ENCODE measurements at regions not wholly inside any gene's neighbourhood (a gene's known extent, or its start where the extent isn't known, plus 50 kb on each side); places are given as distances from the start of the nearest gene placed in this dataset.

- Mint-ChIP-seq H3K27ac (no peak overlapping the region), H3K4me1 (peaks cover 0 to 6% (median 2%) of the 10 kb centered on the region in 4 donors), H3K9me3 (peaks cover 0 to 4% (median 0%) of the 10 kb centered on the region in 8 donors), H3K36me3 (no peaks in the 10 kb centered on the region), H3K4me3 (no peak overlapping the region), H3K27me3 (peaks cover 3 to 5% of the 10 kb centered on the region in 2 donors)
- Histone ChIP-seq H3K36me3 (ENCODE audit: insufficient read depth, low read length) (no peaks in the 10 kb centered on the region), H3K4me3 (ENCODE audit: low read length in 2 of 2) (no peak overlapping the region), H3K27ac (ENCODE audit: low read depth, low read length) (no peak overlapping the region), H3K4me1 (ENCODE audit: insufficient read depth, low read length) (no peaks in the 10 kb centered on the region), H3K9me3 (ENCODE audit: control insufficient read depth in 1 of 2, low read length in 2 of 2) (no peaks in the 10 kb centered on the region), H3K27me3 (ENCODE audit: insufficient read depth, low read length) (no peaks in the 10 kb centered on the region)
- CTCF ChIA-PET (ENCODE audit: partially characterized antibody): interaction anchor here (0.5 to 0.9 kb wide), 2 partner anchors 135 to 512 kb away, joined by 3 read pairs; no protein-coding TSS in a partner anchor
- DNase-seq: no peak
- POLR2A ChIA-PET (ENCODE audit: partially characterized antibody): no interaction called here
- intact Hi-C loops (cut with micrococcal nuclease): no loop called here
Measured at GRCh38 chr2:160550048-160550447, 56.4 kb upstream of the RBMS1 start.

- Histone ChIP-seq H3K9me3 (ENCODE audit: control insufficient read depth in 1 of 2, low read length in 2 of 2) (no peaks in the 10 kb centered on the region), H3K27ac (ENCODE audit: low read depth, low read length) (no peak overlapping the region), H3K4me1 (ENCODE audit: insufficient read depth, low read length) (no peaks in the 10 kb centered on the region), H3K4me3 (ENCODE audit: low read length in 2 of 2) (no peak overlapping the region), H3K27me3 (ENCODE audit: insufficient read depth, low read length) (no peaks in the 10 kb centered on the region), H3K36me3 (ENCODE audit: insufficient read depth, low read length) (no peaks in the 10 kb centered on the region)
- peaks cover 3 to 8% of the 10 kb centered on the region in 2 donors for H3K27me3 Mint-ChIP-seq
- intact Hi-C loops (cut with micrococcal nuclease): no loop called here
- CTCF ChIA-PET (ENCODE audit: partially characterized antibody): no interaction called here
- peaks cover 0 to 6% (median 2%) of the 10 kb centered on the region in 4 donors for H3K4me1 Mint-ChIP-seq
- POLR2A ChIA-PET (ENCODE audit: partially characterized antibody): no interaction called here
- H3K36me3 Mint-ChIP-seq: no peaks in the 10 kb centered on the region
- peaks cover 0 to 4% (median 1%) of the 10 kb centered on the region in 8 donors for H3K9me3 Mint-ChIP-seq
- DNase-seq: no peak
- peak overlapping the region in 1 of 8 donors; percentile 32 for H3K4me3 Mint-ChIP-seq
- H3K27ac Mint-ChIP-seq: peak overlapping the region in 1 of 7 donors; percentile 68
Measured at GRCh38 chr2:160551259-160551658, 57.7 kb upstream of the RBMS1 start.

- ChIA-PET POLR2A (ENCODE audit: partially characterized antibody) (no interaction called here), CTCF (ENCODE audit: partially characterized antibody) (no interaction called here)
- H3K4me1 Mint-ChIP-seq: peaks cover 0 to 6% (median 2%) of the 10 kb centered on the region in 4 donors
- DNase-seq: no peak
- intact Hi-C loops (cut with micrococcal nuclease): no loop called here
- Histone ChIP-seq H3K9me3 (ENCODE audit: control insufficient read depth in 1 of 2, low read length in 2 of 2) (no peaks in the 10 kb centered on the region), H3K27ac (ENCODE audit: low read depth, low read length) (no peak overlapping the region), H3K27me3 (ENCODE audit: insufficient read depth, low read length) (no peaks in the 10 kb centered on the region), H3K36me3 (ENCODE audit: insufficient read depth, low read length) (no peaks in the 10 kb centered on the region), H3K4me1 (ENCODE audit: insufficient read depth, low read length) (no peaks in the 10 kb centered on the region), H3K4me3 (ENCODE audit: low read length in 2 of 2) (no peak overlapping the region)
- no peaks in the 10 kb centered on the region for H3K36me3 Mint-ChIP-seq
- H3K27ac Mint-ChIP-seq: no peak overlapping the region
- H3K27me3 Mint-ChIP-seq: peaks cover 5 to 7% of the 10 kb centered on the region in 2 donors
- peaks cover 0 to 4% (median 1%) of the 10 kb centered on the region in 8 donors for H3K9me3 Mint-ChIP-seq
- no peak overlapping the region for H3K4me3 Mint-ChIP-seq
Measured at GRCh38 chr2:160555420-160556071, 61.9 kb upstream of the RBMS1 start.

- H3K4me3 Mint-ChIP-seq: no peak overlapping the region
- ChIA-PET POLR2A (ENCODE audit: partially characterized antibody) (no interaction called here), CTCF (ENCODE audit: partially characterized antibody) (no interaction called here)
- peaks cover 0 to 4% (median 1%) of the 10 kb centered on the region in 8 donors for H3K9me3 Mint-ChIP-seq
- H3K27ac Mint-ChIP-seq: no peak overlapping the region
- H3K4me3 ChIP-seq (ENCODE audit: low read length in 2 of 2): no peak overlapping the region
- H3K27ac ChIP-seq (ENCODE audit: low read depth, low read length): no peak overlapping the region
- no peaks in the 10 kb centered on the region for H3K27me3 ChIP-seq (ENCODE audit: insufficient read depth, low read length)
- H3K4me1 ChIP-seq (ENCODE audit: insufficient read depth, low read length): no peaks in the 10 kb centered on the region
- no peaks in the 10 kb centered on the region for H3K9me3 ChIP-seq (ENCODE audit: control insufficient read depth in 1 of 2, low read length in 2 of 2)
- intact Hi-C loops (cut with micrococcal nuclease): no loop called here
- no peak for DNase-seq
- no peaks in the 10 kb centered on the region for H3K36me3 ChIP-seq (ENCODE audit: insufficient read depth, low read length)
- peaks cover 3 to 4% of the 10 kb centered on the region in 2 donors for H3K27me3 Mint-ChIP-seq
- H3K36me3 Mint-ChIP-seq: no peaks in the 10 kb centered on the region
- H3K4me1 Mint-ChIP-seq: no peaks in the 10 kb centered on the region
Measured at GRCh38 chr2:160557903-160558302, 64.3 kb upstream of the RBMS1 start.

GRCh38 chr2:160558531-160558930 lies 64.9 kb upstream of the RBMS1 start:
- no peaks in the 10 kb centered on the region for H3K9me3 ChIP-seq (ENCODE audit: control insufficient read depth in 1 of 2, low read length in 2 of 2)
- H3K4me3 ChIP-seq (ENCODE audit: low read length in 2 of 2): no peak overlapping the region
- no peaks in the 10 kb centered on the region for H3K4me1 ChIP-seq (ENCODE audit: insufficient read depth, low read length)
- Mint-ChIP-seq H3K27me3 (peaks cover 2 to 3% of the 10 kb centered on the region in 2 donors), H3K36me3 (no peaks in the 10 kb centered on the region), H3K27ac (no peak overlapping the region), H3K4me1 (no peaks in the 10 kb centered on the region), H3K9me3 (peaks cover 0 to 4% (median 1%) of the 10 kb centered on the region in 8 donors), H3K4me3 (no peak overlapping the region)
- ChIA-PET CTCF (ENCODE audit: partially characterized antibody) (no interaction called here), POLR2A (ENCODE audit: partially characterized antibody) (no interaction called here)
- no peak overlapping the region for H3K27ac ChIP-seq (ENCODE audit: low read depth, low read length)
- H3K27me3 ChIP-seq (ENCODE audit: insufficient read depth, low read length): no peaks in the 10 kb centered on the region
- intact Hi-C loops (cut with micrococcal nuclease): no loop called here
- H3K36me3 ChIP-seq (ENCODE audit: insufficient read depth, low read length): no peaks in the 10 kb centered on the region
- no peak for DNase-seq

- no peaks in the 10 kb centered on the region for H3K36me3 Mint-ChIP-seq
- ChIA-PET CTCF (ENCODE audit: partially characterized antibody) (interaction anchor here (0.7 kb wide), 1 partner anchor 123 kb away, joined by 3 read pairs; no protein-coding TSS in a partner anchor), POLR2A (ENCODE audit: partially characterized antibody) (interaction anchor here (0.6 to 1.4 kb wide), 2 partner anchors 67 to 232 kb away, joined by 3 read pairs; no protein-coding TSS in a partner anchor)
- intact Hi-C loops (cut with micrococcal nuclease): no loop called here
- peaks cover 0 to 2% of the 10 kb centered on the region in 2 donors for H3K27me3 Mint-ChIP-seq
- H3K4me1 ChIP-seq (ENCODE audit: insufficient read depth, low read length): no peaks in the 10 kb centered on the region
- H3K27ac Mint-ChIP-seq: no peak overlapping the region
- no peak overlapping the region for H3K4me3 Mint-ChIP-seq
- no peak overlapping the region for H3K27ac ChIP-seq (ENCODE audit: low read depth, low read length)
- no peaks in the 10 kb centered on the region for H3K9me3 ChIP-seq (ENCODE audit: control insufficient read depth in 1 of 2, low read length in 2 of 2)
- H3K4me3 ChIP-seq (ENCODE audit: low read length in 2 of 2): no peak overlapping the region
- peaks cover 0 to 4% (median 0%) of the 10 kb centered on the region in 8 donors for H3K9me3 Mint-ChIP-seq
- peaks cover 0 to 10% (median 6%) of the 10 kb centered on the region in 4 donors for H3K4me1 Mint-ChIP-seq
- no peaks in the 10 kb centered on the region for H3K36me3 ChIP-seq (ENCODE audit: insufficient read depth, low read length)
- H3K27me3 ChIP-seq (ENCODE audit: insufficient read depth, low read length): no peaks in the 10 kb centered on the region
- DNase-seq: no peak
Measured at GRCh38 chr2:160561551-160562295, 68.1 kb upstream of the RBMS1 start.

GRCh38 chr2:160562730-160563129 lies 69.1 kb upstream of the RBMS1 start:
- no peaks in the 10 kb centered on the region for H3K36me3 ChIP-seq (ENCODE audit: insufficient read depth, low read length)
- intact Hi-C loops (cut with micrococcal nuclease): no loop called here
- Mint-ChIP-seq H3K27me3 (peaks cover 0 to 2% of the 10 kb centered on the region in 2 donors), H3K27ac (no peak overlapping the region), H3K4me3 (no peak overlapping the region), H3K9me3 (no peaks in the 10 kb centered on the region), H3K4me1 (peaks cover 0 to 10% (median 6%) of the 10 kb centered on the region in 4 donors), H3K36me3 (no peaks in the 10 kb centered on the region)
- no peak for DNase-seq
- no peak overlapping the region for H3K27ac ChIP-seq (ENCODE audit: low read depth, low read length)
- no peaks in the 10 kb centered on the region for H3K4me1 ChIP-seq (ENCODE audit: insufficient read depth, low read length)
- ChIA-PET POLR2A (ENCODE audit: partially characterized antibody) (interaction anchor here (1.4 kb wide), 1 partner anchor 68 kb away, joined by 3 read pairs; no protein-coding TSS in a partner anchor), CTCF (ENCODE audit: partially characterized antibody) (no interaction called here)
- no peaks in the 10 kb centered on the region for H3K27me3 ChIP-seq (ENCODE audit: insufficient read depth, low read length)
- H3K9me3 ChIP-seq (ENCODE audit: control insufficient read depth in 1 of 2, low read length in 2 of 2): no peaks in the 10 kb centered on the region
- H3K4me3 ChIP-seq (ENCODE audit: low read length in 2 of 2): no peak overlapping the region

All from CD4-positive, alpha-beta memory T cell (primary cell).